Osteoblast (primary cell): ENCODE measurements at regions not wholly inside any gene's neighbourhood (a gene's known extent, or its start where the extent isn't known, plus 50 kb on each side); places are given as distances from the start of the nearest gene placed in this dataset.

Experiments used
- DNase-seq: peaks from one replicate; pipeline ENCODE4 v3.0.0; 2011; ENCODE audit warnings: low spot score, mixed read lengths; ENCODE audit not compliant: insufficient read length; ENCODE audit errors: missing footprints
- H2AFZ ChIP-seq: 2 replicates; pipeline ENCODE4 v1.6.0; 2011; ENCODE audit warnings: mild to moderate bottlenecking, low read length
- H3K27ac ChIP-seq: 2 replicates; pipeline ENCODE4 v1.5.1; 2011; ENCODE audit warnings: mild to moderate bottlenecking, low read depth, low read length, moderate library complexity
- H3K27me3 ChIP-seq: 2 replicates; pipeline ENCODE4 v1.6.0; 2012; ENCODE audit warnings: mild to moderate bottlenecking, control low read depth, inconsistent platforms, low read length, moderate library complexity; ENCODE audit not compliant: insufficient read depth
- H3K36me3 ChIP-seq: 2 replicates; pipeline ENCODE4 v1.5.1; 2011; ENCODE audit warnings: mild to moderate bottlenecking, low read length, control low read depth, moderate library complexity; ENCODE audit not compliant: insufficient read depth
- H3K4me1 ChIP-seq: 2 replicates; pipeline ENCODE4 v1.5.1; 2011; ENCODE audit warnings: mild to moderate bottlenecking, low read length, control low read depth, moderate library complexity; ENCODE audit not compliant: insufficient read depth
- H3K4me2 ChIP-seq: 2 replicates; pipeline ENCODE4 v1.6.0; 2011; ENCODE audit warnings: mild to moderate bottlenecking, low read length; ENCODE audit not compliant: insufficient read depth
- H3K4me3 ChIP-seq: fragments of 200-600 bp; sonication (generic); 3 replicates; pipeline ENCODE4 v1.5.1; 2012; ENCODE audit warnings: mild to moderate bottlenecking, low read length, inconsistent platforms; ENCODE audit not compliant: insufficient read depth
- H3K79me2 ChIP-seq: 2 replicates; pipeline ENCODE4 v1.6.0; 2012; ENCODE audit warnings: mild to moderate bottlenecking, low read length, control low read depth, inconsistent platforms; ENCODE audit not compliant: insufficient read depth
- H3K9me3 ChIP-seq: 2 replicates; pipeline ENCODE4 v1.5.1; 2011; ENCODE audit warnings: low read depth, low read length, control low read depth
- H4K20me1 ChIP-seq: 2 replicates; pipeline ENCODE4 v1.6.0; 2012; ENCODE audit warnings: mild to moderate bottlenecking, low read length, control low read depth; ENCODE audit not compliant: insufficient read depth
- CTCF ChIP-seq: IDR thresholded peaks from 2 replicates; pipeline ENCODE4 v1.5.1; 2011; ENCODE audit warnings: mild to moderate bottlenecking, low read depth, low read length, moderate library complexity; ENCODE audit errors: extremely low read depth

GRCh38 chr11:30666817-30667216 lies 80.7 kb upstream of the MPPED2 start:
- H3K4me3 ChIP-seq, result no peak overlapping the region
- no peak overlapping the region for H3K27ac ChIP-seq
- no peaks in the 10 kb centered on the region for H4K20me1 ChIP-seq
- TF ChIP-seq CTCF, result no peak
- H3K79me2 ChIP-seq, result no peaks in the 10 kb centered on the region
- H3K4me2 ChIP-seq, result no peak overlapping the region
- H3K36me3 ChIP-seq, result no peaks in the 10 kb centered on the region
- no peak for DNase-seq
- H3K4me1 ChIP-seq, result no peaks in the 10 kb centered on the region
- no peaks in the 10 kb centered on the region for H3K27me3 ChIP-seq
- H3K9me3 ChIP-seq, result peaks cover 4% of the 10 kb centered on the region
- no peak overlapping the region for H2AFZ ChIP-seq

- no peaks in the 10 kb centered on the region for H3K79me2 ChIP-seq
- no peak overlapping the region for H3K4me3 ChIP-seq
- H3K27me3 ChIP-seq, result no peaks in the 10 kb centered on the region
- H2AFZ ChIP-seq, result no peak overlapping the region
- H3K9me3 ChIP-seq, result peaks cover 4% of the 10 kb centered on the region
- H3K36me3 ChIP-seq, result no peaks in the 10 kb centered on the region
- H3K4me1 ChIP-seq, result no peaks in the 10 kb centered on the region
- TF ChIP-seq CTCF, result no peak
- DNase-seq, result no peak
- H3K4me2 ChIP-seq, result no peak overlapping the region
- no peaks in the 10 kb centered on the region for H4K20me1 ChIP-seq
- H3K27ac ChIP-seq, result no peak overlapping the region
Measured at GRCh38 chr11:30665067-30665466, 78.9 kb upstream of the MPPED2 start.

DNA sequence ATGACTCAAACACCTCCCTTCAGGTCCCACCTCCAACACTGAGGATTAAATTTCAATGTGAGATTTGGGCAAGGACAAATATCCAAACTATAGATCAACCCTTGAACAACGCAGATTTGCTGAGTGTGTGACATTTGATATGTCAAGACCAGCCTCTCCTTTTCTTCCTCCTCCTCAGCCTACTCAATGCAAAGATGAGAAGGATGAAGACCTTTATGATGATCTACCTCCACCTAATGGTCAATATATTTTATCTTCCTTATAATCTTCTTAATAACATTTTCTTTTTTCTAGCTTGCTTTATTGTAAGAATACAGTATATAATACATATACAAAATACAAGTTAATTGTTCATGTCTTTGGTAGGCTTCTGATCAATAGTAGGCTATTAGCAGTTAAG lies 67.5 kb upstream of the MPPED2 start:
- Histone ChIP-seq H3K79me2 (no peaks in the 10 kb centered on the region), H3K4me1 (no peaks in the 10 kb centered on the region), H3K36me3 (no peaks in the 10 kb centered on the region), H4K20me1 (no peaks in the 10 kb centered on the region), H2AFZ (no peak overlapping the region), H3K27ac (no peak overlapping the region), H3K4me3 (no peak overlapping the region), H3K9me3 (no peaks in the 10 kb centered on the region), H3K4me2 (no peak overlapping the region), H3K27me3 (no peaks in the 10 kb centered on the region)
- TF ChIP-seq CTCF, result no peak
- DNase-seq, result no peak

GRCh38 chr11:30652801-30653200 lies 66.6 kb upstream of the MPPED2 start:
- Histone ChIP-seq H3K4me3 (no peak overlapping the region), H3K4me2 (no peak overlapping the region), H3K36me3 (no peaks in the 10 kb centered on the region), H3K27ac (no peak overlapping the region), H3K79me2 (no peaks in the 10 kb centered on the region), H3K9me3 (no peaks in the 10 kb centered on the region), H4K20me1 (no peaks in the 10 kb centered on the region), H2AFZ (no peak overlapping the region), H3K27me3 (no peaks in the 10 kb centered on the region), H3K4me1 (no peaks in the 10 kb centered on the region)
- TF ChIP-seq CTCF, result no peak
- DNase-seq, result no peak
